ENCODE measurements at regions not wholly inside any gene's neighbourhood (a gene's known extent, or its start where the extent isn't known, plus 50 kb on each side); places are given as distances from the start of the nearest gene placed in this dataset.

GRCh38 chr18:47749600-47749973 lies 180.9 kb downstream of the SMAD2 start:
- TF ChIP-seq CTCF (IDR thresholded peaks at IDR 0.05; ENCODE audit: insufficient read depth in 1 of 2, low read depth in 1 of 2, low read length in 1 of 2, severe bottlenecking in 1 of 2, unreplicated experiment in 1 of 2) = no peak
- POLR2A ChIA-PET = no interaction called here
- H3K27me3 Mint-ChIP-seq (ENCODE audit: insufficient read depth, unreplicated experiment) = peaks cover 8% of the 10 kb centered on the region
- no peak for DNase-seq
- intact Hi-C loops (cut with micrococcal nuclease; ENCODE audit: unreplicated experiment) = loop anchor here (1.0 kb wide), 1 partner anchor 534 kb away; no protein-coding TSS in a partner anchor
- Histone ChIP-seq H3K27me3 (replicated peaks; ENCODE audit: control insufficient read depth, insufficient read depth, low read length) (no peaks in the 10 kb centered on the region), H3K9me3 (no peaks in the 10 kb centered on the region), H3K4me1 (no peaks in the 10 kb centered on the region), H3K36me3 (ENCODE audit: control insufficient read depth, insufficient read depth, low read length) (no peaks in the 10 kb centered on the region), H3K4me3 (ENCODE audit: low read depth, low read length) (no peak overlapping the region)
- CTCF ChIA-PET = no interaction called here
- no peak overlapping the region for H3K4me3 Mint-ChIP-seq (ENCODE audit: unreplicated experiment)
- H3K4me1 Mint-ChIP-seq (ENCODE audit: low read depth, unreplicated experiment) = no peaks in the 10 kb centered on the region
- H3K27ac Mint-ChIP-seq (ENCODE audit: unreplicated experiment) = peak overlapping the region; percentile 57
- H3K36me3 Mint-ChIP-seq (ENCODE audit: insufficient read depth, unreplicated experiment) = no peaks in the 10 kb centered on the region
- H3K9me3 Mint-ChIP-seq (ENCODE audit: unreplicated experiment) = no peaks in the 10 kb centered on the region
- BruUV-seq (replicated peaks) = no TSS peak

- ChIA-PET POLR2A (no interaction called here), CTCF (no interaction called here)
- Histone ChIP-seq H3K9me3 (no peaks in the 10 kb centered on the region), H3K27me3 (replicated peaks; ENCODE audit: control insufficient read depth, insufficient read depth, low read length) (no peaks in the 10 kb centered on the region), H3K36me3 (ENCODE audit: control insufficient read depth, insufficient read depth, low read length) (no peaks in the 10 kb centered on the region), H3K4me3 (ENCODE audit: low read depth, low read length) (no peak overlapping the region), H3K4me1 (no peaks in the 10 kb centered on the region)
- no peaks in the 10 kb centered on the region for H3K4me1 Mint-ChIP-seq (ENCODE audit: low read depth, unreplicated experiment)
- peak overlapping the region; percentile 57 for H3K27ac Mint-ChIP-seq (ENCODE audit: unreplicated experiment)
- intact Hi-C loops (cut with micrococcal nuclease; ENCODE audit: unreplicated experiment) = loop anchor here (1.0 kb wide), 1 partner anchor 534 kb away; no protein-coding TSS in a partner anchor
- TF ChIP-seq CTCF (IDR thresholded peaks at IDR 0.05; ENCODE audit: insufficient read depth in 1 of 2, low read depth in 1 of 2, low read length in 1 of 2, severe bottlenecking in 1 of 2, unreplicated experiment in 1 of 2) = peak; percentile 66 to 84
- BruUV-seq (replicated peaks) = no TSS peak
- peaks cover 10% of the 10 kb centered on the region for H3K27me3 Mint-ChIP-seq (ENCODE audit: insufficient read depth, unreplicated experiment)
- H3K36me3 Mint-ChIP-seq (ENCODE audit: insufficient read depth, unreplicated experiment) = no peaks in the 10 kb centered on the region
- peak overlapping the region; percentile 42 for H3K4me3 Mint-ChIP-seq (ENCODE audit: unreplicated experiment)
- no peaks in the 10 kb centered on the region for H3K9me3 Mint-ChIP-seq (ENCODE audit: unreplicated experiment)
- peak; percentile 37 to 72 for DNase-seq
Observed at GRCh38 chr18:47748847-47749599, 181.4 kb downstream of the SMAD2 start.

GRCh38 chr18:47748093-47748796 lies 182.2 kb downstream of the SMAD2 start:
- Mint-ChIP-seq H3K9me3 (ENCODE audit: unreplicated experiment) (no peaks in the 10 kb centered on the region), H3K4me3 (ENCODE audit: unreplicated experiment) (no peak overlapping the region), H3K27me3 (ENCODE audit: insufficient read depth, unreplicated experiment) (peaks cover 8% of the 10 kb centered on the region), H3K4me1 (ENCODE audit: low read depth, unreplicated experiment) (no peaks in the 10 kb centered on the region), H3K36me3 (ENCODE audit: insufficient read depth, unreplicated experiment) (no peaks in the 10 kb centered on the region), H3K27ac (ENCODE audit: unreplicated experiment) (no peak overlapping the region)
- Histone ChIP-seq H3K27me3 (replicated peaks; ENCODE audit: control insufficient read depth, insufficient read depth, low read length) (no peaks in the 10 kb centered on the region), H3K4me1 (no peaks in the 10 kb centered on the region), H3K36me3 (ENCODE audit: control insufficient read depth, insufficient read depth, low read length) (no peaks in the 10 kb centered on the region), H3K4me3 (ENCODE audit: low read depth, low read length) (no peak overlapping the region), H3K9me3 (no peaks in the 10 kb centered on the region)
- no TSS peak for BruUV-seq (replicated peaks)
- POLR2A ChIA-PET = no interaction called here
- no peak for TF ChIP-seq CTCF (IDR thresholded peaks at IDR 0.05; ENCODE audit: insufficient read depth in 1 of 2, low read depth in 1 of 2, low read length in 1 of 2, severe bottlenecking in 1 of 2, unreplicated experiment in 1 of 2)
- no peak for DNase-seq
- intact Hi-C loops (cut with micrococcal nuclease; ENCODE audit: unreplicated experiment) = no loop called here
- CTCF ChIA-PET = interaction anchor here (0.8 kb wide), 1 partner anchor 118 kb away, joined by 3 read pairs; no protein-coding TSS in a partner anchor

Data from Caco-2 (cell line).